ENCODE measurements at regions not wholly inside any gene's neighbourhood (a gene's known extent, or its start where the extent isn't known, plus 50 kb on each side); places are given as distances from the start of the nearest gene placed in this dataset.

GRCh38 chr2:19702267-19702666 lies 199.5 kb downstream of the TTC32 start:
- no peak for TF ChIP-seq POLR2A (IDR thresholded peaks at IDR 0.05)
- TF ChIP-seq, protein P1, sequence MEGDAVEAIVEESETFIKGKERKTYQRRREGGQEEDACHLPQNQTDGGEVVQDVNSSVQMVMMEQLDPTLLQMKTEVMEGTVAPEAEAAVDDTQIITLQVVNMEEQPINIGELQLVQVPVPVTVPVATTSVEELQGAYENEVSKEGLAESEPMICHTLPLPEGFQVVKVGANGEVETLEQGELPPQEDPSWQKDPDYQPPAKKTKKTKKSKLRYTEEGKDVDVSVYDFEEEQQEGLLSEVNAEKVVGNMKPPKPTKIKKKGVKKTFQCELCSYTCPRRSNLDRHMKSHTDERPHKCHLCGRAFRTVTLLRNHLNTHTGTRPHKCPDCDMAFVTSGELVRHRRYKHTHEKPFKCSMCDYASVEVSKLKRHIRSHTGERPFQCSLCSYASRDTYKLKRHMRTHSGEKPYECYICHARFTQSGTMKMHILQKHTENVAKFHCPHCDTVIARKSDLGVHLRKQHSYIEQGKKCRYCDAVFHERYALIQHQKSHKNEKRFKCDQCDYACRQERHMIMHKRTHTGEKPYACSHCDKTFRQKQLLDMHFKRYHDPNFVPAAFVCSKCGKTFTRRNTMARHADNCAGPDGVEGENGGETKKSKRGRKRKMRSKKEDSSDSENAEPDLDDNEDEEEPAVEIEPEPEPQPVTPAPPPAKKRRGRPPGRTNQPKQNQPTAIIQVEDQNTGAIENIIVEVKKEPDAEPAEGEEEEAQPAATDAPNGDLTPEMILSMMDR (IDR thresholded peaks at IDR 0.05) = no peak

All from esophagus squamous epithelium (tissue), 4 donors.